ENCODE measurements at regions not wholly inside any gene's neighbourhood (a gene's known extent, or its start where the extent isn't known, plus 50 kb on each side); places are given as distances from the start of the nearest gene placed in this dataset.
"Not testable (repeated sequence)": the region's sequence is repeated elsewhere in the genome, so short reads cannot be mapped to it uniquely, and the experiment has no call there.

DNA sequence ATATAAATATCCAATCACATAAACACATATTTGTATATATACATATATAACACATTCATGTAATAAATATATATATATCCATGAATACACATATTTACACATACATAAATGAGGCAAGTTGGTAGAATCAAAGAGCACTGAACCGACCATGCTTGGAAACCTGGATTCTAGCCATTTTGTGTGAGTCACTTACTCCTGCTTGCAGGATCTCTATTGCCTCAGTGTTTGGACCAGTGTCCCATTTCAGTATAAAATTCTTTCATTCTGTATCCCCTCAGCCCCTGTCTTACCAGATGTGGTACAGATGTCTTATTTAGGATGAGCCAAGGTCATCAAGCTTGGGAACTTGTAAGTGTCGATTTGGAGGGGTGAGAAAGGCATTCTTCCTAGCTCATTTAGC lies 391.4 kb upstream of the FRG2C start:
- TF ChIP-seq EZH2 (IDR thresholded peaks at IDR 0.05; ENCODE audit: low read length, missing control alignments), result no peak
- TF ChIP-seq, protein P1, sequence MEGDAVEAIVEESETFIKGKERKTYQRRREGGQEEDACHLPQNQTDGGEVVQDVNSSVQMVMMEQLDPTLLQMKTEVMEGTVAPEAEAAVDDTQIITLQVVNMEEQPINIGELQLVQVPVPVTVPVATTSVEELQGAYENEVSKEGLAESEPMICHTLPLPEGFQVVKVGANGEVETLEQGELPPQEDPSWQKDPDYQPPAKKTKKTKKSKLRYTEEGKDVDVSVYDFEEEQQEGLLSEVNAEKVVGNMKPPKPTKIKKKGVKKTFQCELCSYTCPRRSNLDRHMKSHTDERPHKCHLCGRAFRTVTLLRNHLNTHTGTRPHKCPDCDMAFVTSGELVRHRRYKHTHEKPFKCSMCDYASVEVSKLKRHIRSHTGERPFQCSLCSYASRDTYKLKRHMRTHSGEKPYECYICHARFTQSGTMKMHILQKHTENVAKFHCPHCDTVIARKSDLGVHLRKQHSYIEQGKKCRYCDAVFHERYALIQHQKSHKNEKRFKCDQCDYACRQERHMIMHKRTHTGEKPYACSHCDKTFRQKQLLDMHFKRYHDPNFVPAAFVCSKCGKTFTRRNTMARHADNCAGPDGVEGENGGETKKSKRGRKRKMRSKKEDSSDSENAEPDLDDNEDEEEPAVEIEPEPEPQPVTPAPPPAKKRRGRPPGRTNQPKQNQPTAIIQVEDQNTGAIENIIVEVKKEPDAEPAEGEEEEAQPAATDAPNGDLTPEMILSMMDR (conservative IDR thresholded peaks at IDR 0.05 in 1 of 2, IDR thresholded peaks at IDR 0.05 in 1 of 2; ENCODE audit: low read depth in 1 of 2, low read length in 2 of 2), result no peak
- Histone ChIP-seq H2AFZ (ENCODE audit: low read length) (no peak overlapping the region), H4K20me1 (ENCODE audit: control insufficient read depth, extremely low read depth, insufficient read depth, low read length) (no peaks in the 10 kb centered on the region), H3K4me2 (ENCODE audit: extremely low read depth, insufficient read depth, low read length) (peak overlapping the region; percentile 37), H3K27ac (ENCODE audit: insufficient read depth, low read length) (no peak overlapping the region), H3K27me3 (ENCODE audit: control insufficient read depth, insufficient read depth, low read length) (no peaks in the 10 kb centered on the region), H3K9ac (ENCODE audit: insufficient read depth, low read length) (no peak overlapping the region), H3K9me3 (ENCODE audit: control insufficient read depth, insufficient read depth, low read depth, low read length) (no peaks in the 10 kb centered on the region), H3K36me3 (ENCODE audit: control insufficient read depth, insufficient read depth, low read length) (no peaks in the 10 kb centered on the region), H3K79me2 (ENCODE audit: control insufficient read depth, insufficient read depth, low read length) (no peaks in the 10 kb centered on the region), H3K4me1 (ENCODE audit: control insufficient read depth, extremely low read depth, insufficient read depth, low read length) (no peaks in the 10 kb centered on the region), H3K4me3 (replicated peaks in 1 of 4; ENCODE audit: control extremely low read depth in 1 of 4, insufficient read depth in 1 of 4, low read depth in 3 of 4, low read length in 4 of 4) (no peak overlapping the region)
- peak; percentile 4 to 75 for DNase-seq (ENCODE audit: low read depth in 2 of 2)

DNA sequence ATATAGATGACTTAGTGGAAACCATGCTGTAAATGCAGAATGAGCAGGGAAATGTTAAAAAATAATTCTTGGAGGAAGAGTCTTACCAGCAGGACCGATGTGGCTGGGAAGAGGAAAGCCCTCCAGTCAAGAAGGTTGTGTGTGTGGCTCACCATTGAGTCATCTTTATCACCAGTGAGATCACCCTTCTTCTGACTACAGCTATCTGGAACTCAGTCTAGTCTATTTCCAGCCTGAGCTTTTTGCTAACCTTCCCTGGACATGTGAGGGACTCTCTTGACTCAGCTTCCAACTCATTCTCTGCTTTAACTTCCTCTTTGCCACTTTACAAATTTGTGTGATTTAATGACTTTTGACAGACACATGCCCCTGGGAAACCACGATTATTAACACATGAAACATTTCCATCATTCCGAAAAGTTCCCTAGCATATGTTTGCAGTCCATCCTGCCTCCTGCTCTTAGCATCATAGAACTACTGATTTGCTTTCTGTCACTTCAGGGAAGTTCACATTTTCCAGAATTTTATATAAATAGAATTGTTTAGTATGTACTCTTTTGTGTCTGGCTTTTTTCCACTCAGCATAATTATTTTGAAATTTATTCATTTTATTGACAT lies 378.5 kb upstream of the FRG2C start:
- H3K27ac ChIP-seq (ENCODE audit: insufficient read depth, low read length); H3K4me3 ChIP-seq (replicated peaks in 1 of 4; ENCODE audit: control extremely low read depth in 1 of 4, insufficient read depth in 1 of 4, low read depth in 3 of 4, low read length in 4 of 4); H3K79me2 ChIP-seq (ENCODE audit: control insufficient read depth, insufficient read depth, low read length); H3K9ac ChIP-seq (ENCODE audit: insufficient read depth, low read length); H2AFZ ChIP-seq (ENCODE audit: low read length); H3K4me2 ChIP-seq (ENCODE audit: extremely low read depth, insufficient read depth, low read length); H3K27me3 ChIP-seq (ENCODE audit: control insufficient read depth, insufficient read depth, low read length); H3K4me1 ChIP-seq (ENCODE audit: control insufficient read depth, extremely low read depth, insufficient read depth, low read length); H3K36me3 ChIP-seq (ENCODE audit: control insufficient read depth, insufficient read depth, low read length); H4K20me1 ChIP-seq (ENCODE audit: control insufficient read depth, extremely low read depth, insufficient read depth, low read length); H3K9me3 ChIP-seq (ENCODE audit: control insufficient read depth, insufficient read depth, low read depth, low read length): not testable (repeated sequence)
- peak in 1 of 2 donors; percentile 92 for DNase-seq (ENCODE audit: low read depth in 2 of 2)

DNA sequence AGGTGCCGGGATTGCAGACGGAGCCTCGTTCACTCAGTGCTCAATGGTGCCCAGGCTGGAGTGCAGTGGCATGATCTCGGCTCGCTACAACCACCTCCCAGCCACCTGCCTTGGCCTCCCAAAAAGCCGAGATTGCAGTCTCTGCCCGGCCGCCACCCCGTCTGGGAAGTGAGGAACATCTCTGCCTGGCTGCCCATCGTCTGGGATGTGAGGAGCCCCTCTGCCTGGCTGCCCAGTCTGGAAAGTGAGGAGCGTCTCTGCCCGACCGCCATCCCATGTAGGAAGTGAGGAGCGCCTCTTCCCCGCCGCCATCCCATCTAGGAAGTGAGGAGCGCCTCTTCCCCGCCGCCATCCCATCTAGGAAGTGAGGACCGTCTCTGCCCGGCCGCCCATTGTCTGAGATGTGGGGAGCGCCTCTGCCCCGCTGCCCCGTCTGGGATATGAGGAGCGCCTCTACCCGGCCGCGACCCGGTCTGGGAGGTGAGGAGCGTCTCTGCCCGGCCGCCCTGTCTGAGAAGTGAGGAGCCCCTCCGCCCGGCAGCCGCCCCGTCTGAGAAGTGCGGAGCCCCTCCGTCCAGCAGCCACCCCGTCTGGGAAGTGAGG lies 375.1 kb upstream of the FRG2C start:
- not testable (repeated sequence) for H3K27me3 ChIP-seq (ENCODE audit: control insufficient read depth, insufficient read depth, low read length); H3K4me2 ChIP-seq (ENCODE audit: extremely low read depth, insufficient read depth, low read length); DNase-seq (ENCODE audit: low read depth in 2 of 2); H4K20me1 ChIP-seq (ENCODE audit: control insufficient read depth, extremely low read depth, insufficient read depth, low read length); H2AFZ ChIP-seq (ENCODE audit: low read length); H3K36me3 ChIP-seq (ENCODE audit: control insufficient read depth, insufficient read depth, low read length); H3K4me1 ChIP-seq (ENCODE audit: control insufficient read depth, extremely low read depth, insufficient read depth, low read length); H3K9me3 ChIP-seq (ENCODE audit: control insufficient read depth, insufficient read depth, low read depth, low read length); H3K79me2 ChIP-seq (ENCODE audit: control insufficient read depth, insufficient read depth, low read length); H3K4me3 ChIP-seq (replicated peaks in 1 of 4; ENCODE audit: control extremely low read depth in 1 of 4, insufficient read depth in 1 of 4, low read depth in 3 of 4, low read length in 4 of 4); H3K9ac ChIP-seq (ENCODE audit: insufficient read depth, low read length); H3K27ac ChIP-seq (ENCODE audit: insufficient read depth, low read length)

DNA sequence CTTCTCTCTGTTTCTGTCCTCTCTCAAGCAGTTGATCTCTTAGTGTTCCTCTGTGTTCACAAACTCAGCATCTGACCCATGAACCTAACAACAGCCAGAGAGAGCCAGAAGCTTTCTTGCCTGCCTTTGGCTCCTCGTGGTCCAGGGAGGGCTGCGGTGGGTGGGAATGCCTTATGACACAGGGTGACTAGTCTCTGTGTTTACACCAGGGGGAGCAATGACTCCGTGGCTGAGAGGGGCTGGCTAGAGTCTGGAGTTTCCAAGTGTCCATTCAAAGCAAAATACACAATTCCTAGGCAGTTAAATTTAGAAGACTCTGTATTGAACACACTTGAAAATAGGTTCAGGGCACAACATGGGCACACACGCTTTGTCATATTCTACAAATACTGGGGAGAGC lies 370.0 kb upstream of the FRG2C start:
- Histone ChIP-seq H3K9me3 (ENCODE audit: control insufficient read depth, insufficient read depth, low read depth, low read length) (no peaks in the 10 kb centered on the region), H4K20me1 (ENCODE audit: control insufficient read depth, extremely low read depth, insufficient read depth, low read length) (no peaks in the 10 kb centered on the region), H3K36me3 (ENCODE audit: control insufficient read depth, insufficient read depth, low read length) (no peaks in the 10 kb centered on the region), H3K27ac (ENCODE audit: insufficient read depth, low read length) (no peak overlapping the region), H3K79me2 (ENCODE audit: control insufficient read depth, insufficient read depth, low read length) (no peaks in the 10 kb centered on the region), H3K4me1 (ENCODE audit: control insufficient read depth, extremely low read depth, insufficient read depth, low read length) (no peaks in the 10 kb centered on the region), H3K27me3 (ENCODE audit: control insufficient read depth, insufficient read depth, low read length) (no peaks in the 10 kb centered on the region), H3K4me3 (replicated peaks in 1 of 4; ENCODE audit: control extremely low read depth in 1 of 4, insufficient read depth in 1 of 4, low read depth in 3 of 4, low read length in 4 of 4) (no peak overlapping the region), H2AFZ (ENCODE audit: low read length) (no peak overlapping the region), H3K9ac (ENCODE audit: insufficient read depth, low read length) (no peak overlapping the region), H3K4me2 (ENCODE audit: extremely low read depth, insufficient read depth, low read length) (no peak overlapping the region)
- TF ChIP-seq EZH2 (IDR thresholded peaks at IDR 0.05; ENCODE audit: low read length, missing control alignments), result no peak
- TF ChIP-seq, protein P1 (conservative IDR thresholded peaks at IDR 0.05 in 1 of 2, IDR thresholded peaks at IDR 0.05 in 1 of 2; ENCODE audit: low read depth in 1 of 2, low read length in 2 of 2), result peak; percentile 56 to 78
- peak; percentile 16 to 33 for DNase-seq (ENCODE audit: low read depth in 2 of 2)

Measured in fibroblast of lung (primary cell).